PC-3 (cell line): ENCODE measurements at regions not wholly inside any gene's neighbourhood (a gene's known extent, or its start where the extent isn't known, plus 50 kb on each side); places are given as distances from the start of the nearest gene placed in this dataset.

Experiments used
- ATAC-seq: fragments of 200-7000 bp; cut with Tn5 transposase; 2 replicates; pipeline ENCODE4 v1.9.1; 2020; ENCODE audit warnings: mild to moderate bottlenecking, moderate library complexity
- BruUV-seq: library from RNA; stranded (reverse); fragments of 400-500 nt; replicated peaks from 2 replicates; lab custom pipeline; 2021; lab: Mats Ljungman, UMichigan
- CTCF ChIA-PET: fragments of 300-600 bp; sonication (Branson Sonifier 250); formaldehyde crosslinking; loops from one replicate; lab custom pipeline; 2022; ENCODE audit warnings: antibody characterized with exemption; lab: Charles Lee
- POLR2A ChIA-PET: fragments of 300-600 bp; sonication (Branson Sonifier 250); formaldehyde crosslinking; loops from one replicate; lab custom pipeline; 2022; ENCODE audit warnings: antibody characterized with exemption; ENCODE audit not compliant: unreplicated experiment; lab: Charles Lee
- DNase-seq: peaks from one replicate; pipeline ENCODE4 v3.0.0-alpha.2; 2015
- H2AFZ ChIP-seq: fragments of 300-600 bp; sonication (generic); 2 replicates; pipeline ENCODE4 v1.6.0; 2016; ENCODE audit warnings: antibody characterized with exemption, low read length
- H3F3A ChIP-seq: fragments of 300-600 bp; sonication (generic); one replicate; pipeline ENCODE4 v1.6.0; 2017; ENCODE audit warnings: antibody characterized with exemption, low read length, control low read depth, mild to moderate bottlenecking; ENCODE audit not compliant: unreplicated experiment
- H3K27ac ChIP-seq: fragments of 300-600 bp; sonication (generic); 2 replicates; pipeline ENCODE4 v1.5.1; 2016; ENCODE audit warnings: mild to moderate bottlenecking, low read length
- H3K27me3 ChIP-seq: fragments of 300-600 bp; sonication (generic); 2 replicates; pipeline ENCODE4 v1.6.1; 2016; ENCODE audit warnings: low read length, mixed read lengths
- H3K36me3 ChIP-seq: fragments of 300-600 bp; sonication (generic); 2 replicates; pipeline ENCODE4 v1.6.1; 2016; ENCODE audit warnings: low read depth, mixed run types, low read length, mixed read lengths
- H3K4me1 ChIP-seq: fragments of 300-600 bp; sonication (generic); 2 replicates; pipeline ENCODE4 v1.5.1; 2016; ENCODE audit warnings: low read length; ENCODE audit not compliant: insufficient read depth
- H3K4me2 ChIP-seq: fragments of 300-600 bp; sonication (generic); 2 replicates; pipeline ENCODE4 v1.6.0; 2016; ENCODE audit warnings: low read length
- H3K4me3 ChIP-seq: fragments of 300-600 bp; sonication (generic); 2 replicates; pipeline ENCODE4 v1.5.1; 2016; ENCODE audit warnings: mild to moderate bottlenecking, low read length, mixed read lengths
- H3K79me2 ChIP-seq: fragments of 300-600 bp; sonication (generic); 2 replicates; pipeline ENCODE4 v1.6.1; 2017; ENCODE audit warnings: low read length, mixed read lengths
- H3K9ac ChIP-seq: fragments of 300-600 bp; sonication (generic); 2 replicates; pipeline ENCODE4 v1.6.0; 2016; ENCODE audit warnings: mild to moderate bottlenecking, low read length
- H3K9me2 ChIP-seq: fragments of 300-600 bp; sonication (generic); replicated peaks from 2 replicates; pipeline ENCODE4 v1.6.1; 2016; ENCODE audit warnings: mixed run types, low read length, mixed read lengths
- H3K9me3 ChIP-seq: fragments of 300-600 bp; sonication (generic); 2 replicates; pipeline ENCODE4 v1.6.1; 2016; ENCODE audit warnings: low read length, mixed read lengths
- H4K20me1 ChIP-seq: fragments of 300-600 bp; sonication (generic); 2 replicates; pipeline ENCODE4 v1.6.1; 2016; ENCODE audit warnings: low read length, mixed read lengths
- EZH2 ChIP-seq: fragments of 300-600 bp; sonication (generic); IDR thresholded peaks from one replicate; pipeline ENCODE4 v1.6.1; 2017; ENCODE audit warnings: antibody characterized with exemption, mild to moderate bottlenecking, low read length; ENCODE audit not compliant: unreplicated experiment
- EZH2phosphoT487 ChIP-seq: fragments of 300-600 bp; sonication (generic); IDR thresholded peaks from 2 replicates; pipeline ENCODE4 v1.6.1; 2018; ENCODE audit warnings: mild to moderate bottlenecking, antibody characterized with exemption, low read length, borderline replicate concordance
- intact Hi-C: fragments of 100-400 bp; cut with micrococcal nuclease; formaldehyde crosslinking; loops from 2 replicates; pipeline ENCODE4 v1.9.0; 2023
- TF ChIP-seq, protein P1 (sequence below): fragments of 300-600 bp; sonication (generic); conservative IDR thresholded peaks from 2 replicates; pipeline ENCODE4 v1.5.1; 2017; ENCODE audit warnings: antibody characterized with exemption, low read depth, mild to moderate bottlenecking, low read length

GRCh38 chr3:187545366-187545765 lies 124.8 kb downstream of the SST start:
- BruUV-seq: no TSS peak
- peaks cover 59% of the 10 kb centered on the region for H3K27me3 ChIP-seq
- no peaks in the 10 kb centered on the region for H3K9me2 ChIP-seq
- no peak overlapping the region for H3K27ac ChIP-seq
- TF ChIP-seq EZH2: no peak
- no peak for TF ChIP-seq EZH2phosphoT487
- TF ChIP-seq, protein P1, sequence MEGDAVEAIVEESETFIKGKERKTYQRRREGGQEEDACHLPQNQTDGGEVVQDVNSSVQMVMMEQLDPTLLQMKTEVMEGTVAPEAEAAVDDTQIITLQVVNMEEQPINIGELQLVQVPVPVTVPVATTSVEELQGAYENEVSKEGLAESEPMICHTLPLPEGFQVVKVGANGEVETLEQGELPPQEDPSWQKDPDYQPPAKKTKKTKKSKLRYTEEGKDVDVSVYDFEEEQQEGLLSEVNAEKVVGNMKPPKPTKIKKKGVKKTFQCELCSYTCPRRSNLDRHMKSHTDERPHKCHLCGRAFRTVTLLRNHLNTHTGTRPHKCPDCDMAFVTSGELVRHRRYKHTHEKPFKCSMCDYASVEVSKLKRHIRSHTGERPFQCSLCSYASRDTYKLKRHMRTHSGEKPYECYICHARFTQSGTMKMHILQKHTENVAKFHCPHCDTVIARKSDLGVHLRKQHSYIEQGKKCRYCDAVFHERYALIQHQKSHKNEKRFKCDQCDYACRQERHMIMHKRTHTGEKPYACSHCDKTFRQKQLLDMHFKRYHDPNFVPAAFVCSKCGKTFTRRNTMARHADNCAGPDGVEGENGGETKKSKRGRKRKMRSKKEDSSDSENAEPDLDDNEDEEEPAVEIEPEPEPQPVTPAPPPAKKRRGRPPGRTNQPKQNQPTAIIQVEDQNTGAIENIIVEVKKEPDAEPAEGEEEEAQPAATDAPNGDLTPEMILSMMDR: no peak
- ATAC-seq: no peak
- no peaks in the 10 kb centered on the region for H3K9me3 ChIP-seq
- no peaks in the 10 kb centered on the region for H3K4me1 ChIP-seq
- POLR2A ChIA-PET: no interaction called here
- H3K9ac ChIP-seq: no peak overlapping the region
- intact Hi-C loops: no loop called here
- H3K4me3 ChIP-seq: no peak overlapping the region
- no peaks in the 10 kb centered on the region for H3K79me2 ChIP-seq
- DNase-seq: no peak
- no peak overlapping the region for H3K4me2 ChIP-seq
- no peak overlapping the region for H2AFZ ChIP-seq
- CTCF ChIA-PET: no interaction called here
- no peaks in the 10 kb centered on the region for H4K20me1 ChIP-seq
- H3K36me3 ChIP-seq: no peaks in the 10 kb centered on the region
- no peaks in the 10 kb centered on the region for H3F3A ChIP-seq

- no peak overlapping the region for H3K4me3 ChIP-seq
- H3K4me1 ChIP-seq: no peaks in the 10 kb centered on the region
- H3K27ac ChIP-seq: no peak overlapping the region
- H2AFZ ChIP-seq: no peak overlapping the region
- H3K9me2 ChIP-seq: no peaks in the 10 kb centered on the region
- no peak overlapping the region for H3K9ac ChIP-seq
- DNase-seq: no peak
- no peaks in the 10 kb centered on the region for H3K36me3 ChIP-seq
- TF ChIP-seq EZH2: no peak
- TF ChIP-seq EZH2phosphoT487: no peak
- CTCF ChIA-PET: no interaction called here
- H3F3A ChIP-seq: no peaks in the 10 kb centered on the region
- POLR2A ChIA-PET: no interaction called here
- no peaks in the 10 kb centered on the region for H4K20me1 ChIP-seq
- ATAC-seq: no peak
- BruUV-seq: no TSS peak
- intact Hi-C loops: no loop called here
- no peaks in the 10 kb centered on the region for H3K79me2 ChIP-seq
- no peaks in the 10 kb centered on the region for H3K9me3 ChIP-seq
- no peak overlapping the region for H3K4me2 ChIP-seq
- peaks cover 59% of the 10 kb centered on the region for H3K27me3 ChIP-seq
These were observed 125.9 kb downstream of the SST start for GRCh38 chr3:187544326-187544725.

- POLR2A ChIA-PET: no interaction called here
These were observed 129.3 kb downstream of the SST start for GRCh38 chr3:187540847-187541246.

More at GRCh38 chr3:187540847-187541246, 129.3 kb downstream of the SST start:
- intact Hi-C loops: no loop called here
- Histone ChIP-seq H3K36me3 (no peaks in the 10 kb centered on the region), H3F3A (no peaks in the 10 kb centered on the region), H3K27me3 (peaks cover 54% of the 10 kb centered on the region), H3K79me2 (no peaks in the 10 kb centered on the region), H3K4me2 (no peak overlapping the region), H3K9me3 (no peaks in the 10 kb centered on the region), H3K4me3 (no peak overlapping the region), H3K4me1 (no peaks in the 10 kb centered on the region), H4K20me1 (no peaks in the 10 kb centered on the region), H2AFZ (no peak overlapping the region), H3K9ac (no peak overlapping the region), H3K9me2 (no peaks in the 10 kb centered on the region), H3K27ac (no peak overlapping the region)
- TF ChIP-seq, protein P1: no peak
- TF ChIP-seq EZH2phosphoT487 (no peak), EZH2 (no peak)
- CTCF ChIA-PET: no interaction called here
- no TSS peak for BruUV-seq
- ATAC-seq (no peak), DNase-seq (no peak)
